ENCODE measurements at regions not wholly inside any gene's neighbourhood (a gene's known extent, or its start where the extent isn't known, plus 50 kb on each side); places are given as distances from the start of the nearest gene placed in this dataset.

GRCh38 chr3:71903936-71904335 lies 119.0 kb upstream of the PROK2 start:
- no peak for TF ChIP-seq CTCF (IDR thresholded peaks at IDR 0.05)
- TF ChIP-seq POLR2A (IDR thresholded peaks at IDR 0.05), result no peak
